ENCODE measurements at regions not wholly inside any gene's neighbourhood (a gene's known extent, or its start where the extent isn't known, plus 50 kb on each side); places are given as distances from the start of the nearest gene placed in this dataset.
"Not testable (repeated sequence)": the region's sequence is repeated elsewhere in the genome, so short reads cannot be mapped to it uniquely, and the experiment has no call there.

- Histone ChIP-seq H3K36me3 (ENCODE audit: insufficient read depth, low read length) (no peaks in the 10 kb centered on the region), H3K27me3 (ENCODE audit: insufficient read depth, low read length) (peaks cover 5% of the 10 kb centered on the region), H3K4me3 (ENCODE audit: low read length) (no peak overlapping the region), H3K9me3 (ENCODE audit: low read length) (no peaks in the 10 kb centered on the region), H3K4me1 (ENCODE audit: insufficient read depth, low read length) (no peaks in the 10 kb centered on the region), H2AFZ (ENCODE audit: low read depth, low read length) (no peak overlapping the region)
Observed at GRCh38 chr10:121322776-121323175, 275.5 kb downstream of the FGFR2 start.

- Histone ChIP-seq H2AFZ (ENCODE audit: low read depth, low read length) (no peak overlapping the region), H3K36me3 (ENCODE audit: insufficient read depth, low read length) (no peaks in the 10 kb centered on the region), H3K4me1 (ENCODE audit: insufficient read depth, low read length) (no peaks in the 10 kb centered on the region), H3K4me3 (ENCODE audit: low read length) (no peak overlapping the region), H3K27me3 (ENCODE audit: insufficient read depth, low read length) (peaks cover 5% of the 10 kb centered on the region), H3K9me3 (ENCODE audit: low read length) (no peaks in the 10 kb centered on the region)
Observed at GRCh38 chr10:121323443-121323842, 274.8 kb downstream of the FGFR2 start.

GRCh38 chr10:121324678-121325213, 273.5 kb downstream of the FGFR2 start:
- Histone ChIP-seq H3K4me3 (ENCODE audit: low read length) (no peak overlapping the region), H3K36me3 (ENCODE audit: insufficient read depth, low read length) (no peaks in the 10 kb centered on the region), H2AFZ (ENCODE audit: low read depth, low read length) (no peak overlapping the region), H3K4me1 (ENCODE audit: insufficient read depth, low read length) (no peaks in the 10 kb centered on the region), H3K27me3 (ENCODE audit: insufficient read depth, low read length) (peaks cover 5% of the 10 kb centered on the region), H3K9me3 (ENCODE audit: low read length) (no peaks in the 10 kb centered on the region)

- Histone ChIP-seq H2AFZ (ENCODE audit: low read depth, low read length) (no peak overlapping the region), H3K27me3 (ENCODE audit: insufficient read depth, low read length) (peaks cover 5% of the 10 kb centered on the region), H3K36me3 (ENCODE audit: insufficient read depth, low read length) (no peaks in the 10 kb centered on the region), H3K4me3 (ENCODE audit: low read length) (no peak overlapping the region), H3K9me3 (ENCODE audit: low read length) (no peaks in the 10 kb centered on the region), H3K4me1 (ENCODE audit: insufficient read depth, low read length) (no peaks in the 10 kb centered on the region)
Observed at GRCh38 chr10:121325490-121326231, 272.6 kb downstream of the FGFR2 start.

- Histone ChIP-seq H2AFZ (ENCODE audit: low read depth, low read length) (no peak overlapping the region), H3K36me3 (ENCODE audit: insufficient read depth, low read length) (no peaks in the 10 kb centered on the region), H3K4me3 (ENCODE audit: low read length) (no peak overlapping the region), H3K9me3 (ENCODE audit: low read length) (no peaks in the 10 kb centered on the region), H3K27me3 (ENCODE audit: insufficient read depth, low read length) (peaks cover 5% of the 10 kb centered on the region), H3K4me1 (ENCODE audit: insufficient read depth, low read length) (no peaks in the 10 kb centered on the region)
Observed at GRCh38 chr10:121326905-121327304, 271.3 kb downstream of the FGFR2 start.

GRCh38 chr10:121327727-121328126, 270.5 kb downstream of the FGFR2 start:
- no peak overlapping the region for H2AFZ ChIP-seq (ENCODE audit: low read depth, low read length)
- peaks cover 3% of the 10 kb centered on the region for H3K27me3 ChIP-seq (ENCODE audit: insufficient read depth, low read length)
- no peak overlapping the region for H3K4me3 ChIP-seq (ENCODE audit: low read length)
- no peaks in the 10 kb centered on the region for H3K9me3 ChIP-seq (ENCODE audit: low read length)
- no peaks in the 10 kb centered on the region for H3K4me1 ChIP-seq (ENCODE audit: insufficient read depth, low read length)
- no peaks in the 10 kb centered on the region for H3K36me3 ChIP-seq (ENCODE audit: insufficient read depth, low read length)

GRCh38 chr10:121329631-121330030, 268.6 kb downstream of the FGFR2 start:
- not testable (repeated sequence) for H3K4me1 ChIP-seq (ENCODE audit: insufficient read depth, low read length); H3K9me3 ChIP-seq (ENCODE audit: low read length); H3K36me3 ChIP-seq (ENCODE audit: insufficient read depth, low read length); H2AFZ ChIP-seq (ENCODE audit: low read depth, low read length); H3K27me3 ChIP-seq (ENCODE audit: insufficient read depth, low read length); H3K4me3 ChIP-seq (ENCODE audit: low read length)

- no peaks in the 10 kb centered on the region for H3K4me1 ChIP-seq (ENCODE audit: insufficient read depth, low read length)
- no peaks in the 10 kb centered on the region for H3K27me3 ChIP-seq (ENCODE audit: insufficient read depth, low read length)
- no peak overlapping the region for H3K4me3 ChIP-seq (ENCODE audit: low read length)
- no peak overlapping the region for H2AFZ ChIP-seq (ENCODE audit: low read depth, low read length)
- no peaks in the 10 kb centered on the region for H3K9me3 ChIP-seq (ENCODE audit: low read length)
- H3K36me3 ChIP-seq (ENCODE audit: insufficient read depth, low read length) = no peaks in the 10 kb centered on the region
Observed at GRCh38 chr10:121330563-121330962, 267.7 kb downstream of the FGFR2 start.

- Histone ChIP-seq H3K4me3 (ENCODE audit: low read length) (no peak overlapping the region), H3K9me3 (ENCODE audit: low read length) (no peaks in the 10 kb centered on the region), H3K36me3 (ENCODE audit: insufficient read depth, low read length) (no peaks in the 10 kb centered on the region), H2AFZ (ENCODE audit: low read depth, low read length) (no peak overlapping the region), H3K27me3 (ENCODE audit: insufficient read depth, low read length) (no peaks in the 10 kb centered on the region), H3K4me1 (ENCODE audit: insufficient read depth, low read length) (peaks cover 1% of the 10 kb centered on the region)
Observed at GRCh38 chr10:121332353-121332752, 265.9 kb downstream of the FGFR2 start.

GRCh38 chr10:121332829-121333765, 265.1 kb downstream of the FGFR2 start:
- H3K36me3 ChIP-seq (ENCODE audit: insufficient read depth, low read length) = no peaks in the 10 kb centered on the region
- H3K9me3 ChIP-seq (ENCODE audit: low read length) = no peaks in the 10 kb centered on the region
- no peak overlapping the region for H3K4me3 ChIP-seq (ENCODE audit: low read length)
- H2AFZ ChIP-seq (ENCODE audit: low read depth, low read length) = no peak overlapping the region
- no peaks in the 10 kb centered on the region for H3K27me3 ChIP-seq (ENCODE audit: insufficient read depth, low read length)
- peaks cover 6% of the 10 kb centered on the region for H3K4me1 ChIP-seq (ENCODE audit: insufficient read depth, low read length)

GRCh38 chr10:121335386-121335925, 262.8 kb downstream of the FGFR2 start:
- H3K27me3 ChIP-seq (ENCODE audit: insufficient read depth, low read length) = no peaks in the 10 kb centered on the region
- H3K36me3 ChIP-seq (ENCODE audit: insufficient read depth, low read length) = no peaks in the 10 kb centered on the region
- H3K4me1 ChIP-seq (ENCODE audit: insufficient read depth, low read length) = peaks cover 28% of the 10 kb centered on the region
- no peak overlapping the region for H3K4me3 ChIP-seq (ENCODE audit: low read length)
- no peaks in the 10 kb centered on the region for H3K9me3 ChIP-seq (ENCODE audit: low read length)
- H2AFZ ChIP-seq (ENCODE audit: low read depth, low read length) = no peak overlapping the region

- Histone ChIP-seq H3K4me3 (ENCODE audit: low read length) (no peak overlapping the region), H3K4me1 (ENCODE audit: insufficient read depth, low read length) (peaks cover 39% of the 10 kb centered on the region), H3K27me3 (ENCODE audit: insufficient read depth, low read length) (no peaks in the 10 kb centered on the region), H3K9me3 (ENCODE audit: low read length) (no peaks in the 10 kb centered on the region), H3K36me3 (ENCODE audit: insufficient read depth, low read length) (no peaks in the 10 kb centered on the region), H2AFZ (ENCODE audit: low read depth, low read length) (no peak overlapping the region)
Observed at GRCh38 chr10:121337427-121337826, 260.8 kb downstream of the FGFR2 start.
